BE2C (cell line): ENCODE measurements at regions not wholly inside any gene's neighbourhood (a gene's known extent, or its start where the extent isn't known, plus 50 kb on each side); places are given as distances from the start of the nearest gene placed in this dataset.

Experiments
- DNase-seq: peaks from one replicate; pipeline ENCODE4 v3.0.0-alpha.2; 2020
- H3K27me3 ChIP-seq: fragments of 250-450 bp; sonication (Bioruptor Pico); 2 replicates; pipeline ENCODE4 v1.5.1; 2020; ENCODE audit warnings: mild to moderate bottlenecking
- H3K36me3 ChIP-seq: fragments of 250-450 bp; sonication (Bioruptor Pico); 2 replicates; pipeline ENCODE4 v1.5.1; 2020; ENCODE audit warnings: mild to moderate bottlenecking
- H3K4me1 ChIP-seq: fragments of 250-450 bp; sonication (Bioruptor Pico); 2 replicates; pipeline ENCODE4 v1.5.1; 2020
- H3K4me3 ChIP-seq: 2 replicates; pipeline ENCODE4 v1.5.1; 2011; ENCODE audit warnings: low read depth, low read length
- H3K9me3 ChIP-seq: fragments of 250-450 bp; sonication (Bioruptor Pico); 2 replicates; pipeline ENCODE4 v1.5.1; 2020
- CTCF ChIP-seq: IDR thresholded peaks from 2 replicates; pipeline ENCODE4 v1.5.1; 2012; ENCODE audit warnings: mild to moderate bottlenecking, low read depth, low read length

DNA sequence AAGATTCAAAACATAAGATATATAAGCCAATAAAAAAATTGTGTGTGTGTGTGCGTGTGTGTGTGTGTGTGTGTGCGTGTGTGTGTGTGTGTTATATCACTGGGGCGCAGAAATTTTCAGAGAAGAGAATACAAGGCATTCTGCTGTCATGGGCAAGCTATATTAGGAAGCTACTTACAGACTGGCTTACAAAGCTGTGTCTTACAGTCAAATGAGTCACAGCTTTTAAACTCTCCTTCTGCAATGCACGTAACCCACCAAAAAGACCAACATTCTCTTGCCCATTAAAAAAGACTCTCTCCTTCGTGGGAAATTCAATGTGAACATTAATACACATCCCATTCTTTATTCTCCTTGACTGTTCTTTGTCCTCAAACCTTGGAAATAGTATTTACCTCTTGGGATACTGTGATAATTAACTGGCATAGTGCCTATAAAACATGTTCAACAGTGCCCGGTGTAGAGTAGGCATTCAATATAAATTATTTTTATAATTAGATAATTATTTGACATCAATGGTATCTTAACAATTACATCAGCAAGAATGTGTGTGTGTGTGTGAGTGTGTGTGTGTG, 860.4 kb upstream of the SOX9 start:
- TF ChIP-seq CTCF, result no peak

GRCh38 chr17:71262586-71262985, 858.2 kb upstream of the SOX9 start:
- Histone ChIP-seq H3K36me3 (no peaks in the 10 kb centered on the region), H3K27me3 (no peaks in the 10 kb centered on the region), H3K4me3 (no peak overlapping the region), H3K4me1 (no peaks in the 10 kb centered on the region), H3K9me3 (peaks cover 3% of the 10 kb centered on the region)
- TF ChIP-seq CTCF, result no peak
- DNase-seq, result no peak

More for the DNA sequence above, 860.4 kb upstream of the SOX9 start:
- no peak for DNase-seq
- Histone ChIP-seq H3K9me3 (no peaks in the 10 kb centered on the region), H3K4me1 (no peaks in the 10 kb centered on the region), H3K36me3 (no peaks in the 10 kb centered on the region), H3K27me3 (no peaks in the 10 kb centered on the region), H3K4me3 (no peak overlapping the region)

DNA sequence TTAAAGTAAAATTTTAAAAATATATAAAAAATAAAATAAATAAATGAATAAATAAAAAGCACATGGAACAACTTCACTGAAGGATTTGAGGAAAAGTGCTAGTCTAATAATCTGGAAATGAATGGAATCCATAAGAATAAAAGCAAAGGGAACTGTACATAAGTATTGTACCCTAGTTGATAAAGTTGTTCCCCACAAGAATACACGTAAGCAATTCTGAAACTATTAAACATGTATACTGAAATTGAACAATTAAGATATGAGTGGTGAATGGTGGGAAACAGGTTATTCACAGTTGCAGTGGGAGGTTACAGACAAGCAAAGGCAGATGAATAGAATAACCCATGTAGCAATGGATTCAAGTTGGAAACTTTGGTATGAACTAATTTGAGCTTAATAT, 853.2 kb upstream of the SOX9 start:
- DNase-seq, result no peak
- no peaks in the 10 kb centered on the region for H3K36me3 ChIP-seq
- peaks cover 3% of the 10 kb centered on the region for H3K9me3 ChIP-seq
- no peaks in the 10 kb centered on the region for H3K27me3 ChIP-seq
- TF ChIP-seq CTCF, result no peak
- no peak overlapping the region for H3K4me3 ChIP-seq
- H3K4me1 ChIP-seq, result no peaks in the 10 kb centered on the region

DNA sequence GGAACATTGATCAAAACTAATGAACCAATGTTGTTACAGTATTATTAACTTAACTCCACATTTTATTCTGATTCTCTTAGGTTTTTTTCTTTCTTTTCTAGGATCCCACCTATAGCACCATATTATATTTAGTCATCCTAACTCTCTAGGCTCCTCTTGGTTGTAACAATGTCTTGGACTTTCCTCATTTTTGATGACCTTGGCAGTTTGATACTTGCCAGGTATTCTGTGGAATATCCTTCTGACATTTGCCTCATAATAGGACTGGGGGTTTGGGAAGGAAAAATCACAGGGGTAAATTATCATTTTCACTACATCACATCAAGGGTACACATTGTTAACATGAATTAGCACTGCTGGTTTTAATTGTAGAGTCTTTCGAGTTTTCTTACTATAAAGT, 851.6 kb upstream of the SOX9 start:
- no peak for DNase-seq
- Histone ChIP-seq H3K4me3 (no peak overlapping the region), H3K4me1 (no peaks in the 10 kb centered on the region), H3K36me3 (no peaks in the 10 kb centered on the region), H3K9me3 (peaks cover 3% of the 10 kb centered on the region), H3K27me3 (no peaks in the 10 kb centered on the region)
- TF ChIP-seq CTCF, result no peak

- Histone ChIP-seq H3K27me3 (no peaks in the 10 kb centered on the region), H3K4me3 (no peak overlapping the region), H3K36me3 (no peaks in the 10 kb centered on the region), H3K4me1 (no peaks in the 10 kb centered on the region), H3K9me3 (no peaks in the 10 kb centered on the region; the same call in 1 of the 2 replicates)
- DNase-seq, result no peak
- TF ChIP-seq CTCF, result no peak
Observed at GRCh38 chr17:71273441-71273840, 847.4 kb upstream of the SOX9 start.

DNA sequence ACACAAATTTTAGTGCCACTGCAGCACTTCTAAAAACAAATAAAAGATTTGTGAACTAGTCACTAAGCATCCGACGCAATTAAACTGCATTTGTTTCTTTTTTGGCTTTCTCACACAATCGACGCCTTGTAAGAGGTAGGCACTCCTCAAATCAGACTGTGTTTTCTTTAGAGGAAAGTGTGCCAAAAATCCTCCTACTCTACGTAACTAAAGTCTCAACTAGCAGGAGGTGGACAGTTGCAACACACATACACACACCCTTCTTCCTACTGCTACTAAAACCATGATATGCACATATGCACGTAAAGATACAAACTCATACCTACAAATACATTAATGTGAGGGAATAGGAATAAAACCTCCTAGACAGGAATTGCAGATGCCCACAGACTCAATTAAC, 844.7 kb upstream of the SOX9 start:
- Histone ChIP-seq H3K9me3 (no peaks in the 10 kb centered on the region), H3K4me3 (no peak overlapping the region), H3K4me1 (no peaks in the 10 kb centered on the region), H3K27me3 (no peaks in the 10 kb centered on the region), H3K36me3 (no peaks in the 10 kb centered on the region)
- TF ChIP-seq CTCF, result no peak
- DNase-seq, result no peak
